ENCODE measurements at regions not wholly inside any gene's neighbourhood (a gene's known extent, or its start where the extent isn't known, plus 50 kb on each side); places are given as distances from the start of the nearest gene placed in this dataset.
"Not testable (repeated sequence)": the region's sequence is repeated elsewhere in the genome, so short reads cannot be mapped to it uniquely, and the experiment has no call there.

- H3K27me3 ChIP-seq (ENCODE audit: control insufficient read depth, insufficient read depth, low read length): no peaks in the 10 kb centered on the region
- DNase-seq (ENCODE audit: low read depth): no peak
- TF ChIP-seq CTCF (IDR thresholded peaks at IDR 0.05; ENCODE audit: insufficient read depth, low read length, poor library complexity, severe bottlenecking): no peak
These were observed 115.7 kb downstream of the NUS1 start for GRCh38 chr6:117791012-117791411.

GRCh38 chr6:117795234-117795633 is 111.8 kb upstream of the SLC35F1 start:
- no peaks in the 10 kb centered on the region for H3K27me3 ChIP-seq (ENCODE audit: control insufficient read depth, insufficient read depth, low read length)
- DNase-seq (ENCODE audit: low read depth): no peak

More at GRCh38 chr6:117791012-117791411, 115.7 kb downstream of the NUS1 start:
- Histone ChIP-seq H3K4me3 (ENCODE audit: low read depth, low read length) (no peak overlapping the region), H3K36me3 (ENCODE audit: control insufficient read depth, insufficient read depth, low read length) (no peaks in the 10 kb centered on the region)

GRCh38 chr6:117798819-117799218 is 108.2 kb upstream of the SLC35F1 start:
- not testable (repeated sequence) for DNase-seq (ENCODE audit: low read depth); H3K36me3 ChIP-seq (ENCODE audit: control insufficient read depth, insufficient read depth, low read length); H3K27me3 ChIP-seq (ENCODE audit: control insufficient read depth, insufficient read depth, low read length); H3K4me3 ChIP-seq (ENCODE audit: low read depth, low read length)

More at GRCh38 chr6:117795234-117795633, 111.8 kb upstream of the SLC35F1 start:
- H3K36me3 ChIP-seq (ENCODE audit: control insufficient read depth, insufficient read depth, low read length): no peaks in the 10 kb centered on the region
- H3K4me3 ChIP-seq (ENCODE audit: low read depth, low read length): no peak overlapping the region
- no peak for TF ChIP-seq CTCF (IDR thresholded peaks at IDR 0.05; ENCODE audit: insufficient read depth, low read length, poor library complexity, severe bottlenecking)

GRCh38 chr6:117810269-117810668 is 96.8 kb upstream of the SLC35F1 start:
- no peak for DNase-seq (ENCODE audit: low read depth)
- Histone ChIP-seq H3K4me3 (ENCODE audit: low read depth, low read length) (no peak overlapping the region), H3K36me3 (ENCODE audit: control insufficient read depth, insufficient read depth, low read length) (no peaks in the 10 kb centered on the region), H3K27me3 (ENCODE audit: control insufficient read depth, insufficient read depth, low read length) (no peaks in the 10 kb centered on the region)
- no peak for TF ChIP-seq CTCF (IDR thresholded peaks at IDR 0.05; ENCODE audit: insufficient read depth, low read length, poor library complexity, severe bottlenecking)

- Histone ChIP-seq H3K4me3 (ENCODE audit: low read depth, low read length) (no peak overlapping the region), H3K36me3 (ENCODE audit: control insufficient read depth, insufficient read depth, low read length) (no peaks in the 10 kb centered on the region), H3K27me3 (ENCODE audit: control insufficient read depth, insufficient read depth, low read length) (no peaks in the 10 kb centered on the region)
- no peak for TF ChIP-seq CTCF (IDR thresholded peaks at IDR 0.05; ENCODE audit: insufficient read depth, low read length, poor library complexity, severe bottlenecking)
- DNase-seq (ENCODE audit: low read depth): no peak
These were observed 89.6 kb upstream of the SLC35F1 start for GRCh38 chr6:117817499-117817898.

- no peak for DNase-seq (ENCODE audit: low read depth)
- Histone ChIP-seq H3K36me3 (ENCODE audit: control insufficient read depth, insufficient read depth, low read length) (no peaks in the 10 kb centered on the region), H3K27me3 (ENCODE audit: control insufficient read depth, insufficient read depth, low read length) (no peaks in the 10 kb centered on the region), H3K4me3 (ENCODE audit: low read depth, low read length) (no peak overlapping the region)
- no peak for TF ChIP-seq CTCF (IDR thresholded peaks at IDR 0.05; ENCODE audit: insufficient read depth, low read length, poor library complexity, severe bottlenecking)
These were observed 89.1 kb upstream of the SLC35F1 start for GRCh38 chr6:117817992-117818391.

Data from kidney epithelial cell (primary cell).